Liver (tissue), 8 donors: ENCODE measurements at regions not wholly inside any gene's neighbourhood (a gene's known extent, or its start where the extent isn't known, plus 50 kb on each side); places are given as distances from the start of the nearest gene placed in this dataset.

Experiments used
- DNase-seq: peaks from one replicate; pipeline ENCODE4 v3.0.0-alpha.2; 2017; ENCODE audit warnings: low spot score
- H3K27ac ChIP-seq, 2 donors: one replicate each; pipeline ENCODE4 v1.7.0; 2013; ENCODE audit warnings: inconsistent platforms in 2 of 2, low read length in 2 of 2, control low read depth in 1 of 2, low read depth in 1 of 2, mild to moderate bottlenecking in 1 of 2
- H3K27me3 ChIP-seq, 4 donors: one replicate each; pipeline versions ENCODE4 v1.6.1 to v1.7.0; 2013; ENCODE audit warnings: low read length in 3 of 4, inconsistent platforms in 1 of 4, mild to moderate bottlenecking in 1 of 4, moderate library complexity in 1 of 4; ENCODE audit not compliant: control insufficient read depth in 4 of 4, insufficient read depth in 4 of 4
- H3K36me3 ChIP-seq, 4 donors: one replicate each; pipeline versions ENCODE4 v1.6.1 to v1.7.0; 2013; ENCODE audit warnings: low read length in 3 of 4, mild to moderate bottlenecking in 3 of 4, low read depth in 1 of 4, moderate library complexity in 1 of 4; ENCODE audit not compliant: control insufficient read depth in 4 of 4, insufficient read depth in 3 of 4
- H3K4me1 ChIP-seq, 4 donors: one replicate each; pipeline versions ENCODE4 v1.6.1 to v1.7.0; 2013; ENCODE audit warnings: low read length in 3 of 4, mild to moderate bottlenecking in 3 of 4, moderate library complexity in 1 of 4; ENCODE audit not compliant: control insufficient read depth in 4 of 4, insufficient read depth in 4 of 4
- H3K4me3 ChIP-seq, 3 donors: one replicate each; pipeline versions ENCODE4 v1.6.1 to v1.7.0; 2013; ENCODE audit warnings: low read length in 3 of 3, control low read depth in 1 of 3, low read depth in 1 of 3, mild to moderate bottlenecking in 1 of 3
- H3K9ac ChIP-seq, 2 donors: one replicate each; pipeline ENCODE4 v1.7.0; 2013; ENCODE audit warnings: low read length in 2 of 2, mild to moderate bottlenecking in 2 of 2, moderate library complexity in 2 of 2, control low read depth in 1 of 2, low read depth in 1 of 2
- H3K9me3 ChIP-seq, 4 donors: one replicate each; pipeline versions ENCODE4 v1.6.1 to v1.7.0; 2013; ENCODE audit warnings: low read length in 3 of 4; ENCODE audit not compliant: control insufficient read depth in 4 of 4
- ATF3 ChIP-seq: IDR thresholded peaks from 2 replicates; pipeline ENCODE4 v1.6.1; 2016; ENCODE audit warnings: antibody characterized with exemption
- CTCF ChIP-seq: fragments of 150-350 bp; IDR thresholded peaks from 2 replicates; pipeline ENCODE4 v1.5.1; 2017; ENCODE audit warnings: improper control_type of control experiment, low read depth, low read length; ENCODE audit not compliant: missing input control
- EGR1 ChIP-seq, 2 donors: IDR thresholded peaks; 2 replicates each; pipeline ENCODE4 v1.6.1; 2016 to 2018; ENCODE audit warnings: antibody characterized with exemption in 2 of 2, low read depth in 2 of 2
- FOXA1 ChIP-seq: IDR thresholded peaks from 2 replicates; pipeline ENCODE4 v1.6.1; 2016; ENCODE audit warnings: antibody characterized with exemption
- FOXA2 ChIP-seq: IDR thresholded peaks from 2 replicates; pipeline ENCODE4 v1.6.1; 2016; ENCODE audit warnings: antibody characterized with exemption
- GABPA ChIP-seq, 2 donors: IDR thresholded peaks in 1 of 2; conservative IDR thresholded peaks in 1 of 2; 2 replicates each; pipeline ENCODE4 v1.6.1; 2016; ENCODE audit warnings: antibody characterized with exemption in 2 of 2, mild to moderate bottlenecking in 1 of 2, moderate library complexity in 1 of 2
- HNF4A ChIP-seq, 2 donors: conservative IDR thresholded peaks; 2 replicates each; pipeline ENCODE4 v1.6.1; 2016; ENCODE audit warnings: antibody characterized with exemption in 2 of 2, mild to moderate bottlenecking in 2 of 2
- HNF4G ChIP-seq: IDR thresholded peaks from 2 replicates; pipeline ENCODE4 v1.6.1; 2016; ENCODE audit warnings: antibody characterized with exemption
- JUND ChIP-seq, 2 donors: IDR thresholded peaks; 2 replicates each; pipeline ENCODE4 v1.6.1; 2016; ENCODE audit warnings: antibody characterized with exemption in 2 of 2
- MAX ChIP-seq: IDR thresholded peaks from 2 replicates; pipeline ENCODE4 v1.6.1; 2016; ENCODE audit warnings: antibody characterized with exemption
- NR2F2 ChIP-seq: IDR thresholded peaks from 2 replicates; pipeline ENCODE4 v1.6.1; 2016; ENCODE audit warnings: antibody characterized with exemption
- RAD21 ChIP-seq, 2 donors: IDR thresholded peaks; 2 replicates each; pipeline ENCODE4 v1.6.1; 2016; ENCODE audit warnings: antibody characterized with exemption in 2 of 2, mild to moderate bottlenecking in 2 of 2
- REST ChIP-seq: IDR thresholded peaks from 2 replicates; pipeline ENCODE4 v1.6.1; 2016; ENCODE audit warnings: antibody characterized with exemption, mild to moderate bottlenecking
- RXRA ChIP-seq, 2 donors: IDR thresholded peaks; 2 replicates each; pipeline ENCODE4 v1.6.1; 2017 to 2018; ENCODE audit warnings: antibody characterized with exemption in 2 of 2, mild to moderate bottlenecking in 1 of 2
- SP1 ChIP-seq: IDR thresholded peaks from 2 replicates; pipeline ENCODE4 v1.6.1; 2018; ENCODE audit warnings: antibody characterized with exemption, mild to moderate bottlenecking
- TAF1 ChIP-seq: conservative IDR thresholded peaks from 2 replicates; pipeline ENCODE4 v1.6.1; 2016; ENCODE audit warnings: antibody characterized with exemption, mild to moderate bottlenecking
- YY1 ChIP-seq: IDR thresholded peaks from 2 replicates; pipeline ENCODE4 v1.6.1; 2016; ENCODE audit warnings: antibody characterized with exemption, mild to moderate bottlenecking
- ZBTB33 ChIP-seq: IDR thresholded peaks from 2 replicates; pipeline ENCODE4 v1.6.1; 2016; ENCODE audit warnings: antibody characterized with exemption
- WGBS: extraction: QIAGEN DNeasy Blood & Tissue Kit; methylation state at CpG from one replicate; pipeline ENCODE4 v1.1.7; 2013; 5-methylcytosine and 5-hydroxymethylcytosine counted together
- donor health status: healthy.
- donor health status: healthy.
- donor health status: healthy.
- donor health status: healthy.
- donor health status: healthy.

GRCh38 chrX:19179389-19179788 lies 57.1 kb upstream of the ADGRG2 start:
- 87% methylated on average over 5 of the region's 5 CpGs for WGBS
- Histone ChIP-seq H3K36me3 (no peaks in the 10 kb centered on the region), H3K9ac (no peak overlapping the region), H3K4me1 (no peaks in the 10 kb centered on the region), H3K27me3 (peaks cover 0 to 3% (median 0%) of the 10 kb centered on the region in 4 donors), H3K9me3 (no peaks in the 10 kb centered on the region), H3K27ac (no peak overlapping the region), H3K4me3 (no peak overlapping the region)
- TF ChIP-seq GABPA (IDR thresholded peaks at IDR 0.05 in 1 of 2, conservative IDR thresholded peaks at IDR 0.05 in 1 of 2) (no peak), HNF4A (conservative IDR thresholded peaks at IDR 0.05) (no peak), HNF4G (no peak), MAX (no peak), EGR1 (IDR thresholded peaks at IDR 0.05; ENCODE audit: low read depth in 2 of 2) (no peak), RAD21 (IDR thresholded peaks at IDR 0.05) (no peak), RXRA (IDR thresholded peaks at IDR 0.05) (no peak), FOXA2 (no peak), YY1 (no peak), REST (no peak)
- no peak for DNase-seq

- no peak for DNase-seq
- 86% methylated on average over 6 of the region's 6 CpGs for WGBS
- Histone ChIP-seq H3K9me3 (no peaks in the 10 kb centered on the region), H3K4me1 (no peaks in the 10 kb centered on the region), H3K27me3 (peaks cover 0 to 3% (median 0%) of the 10 kb centered on the region in 4 donors), H3K9ac (no peak overlapping the region), H3K27ac (no peak overlapping the region), H3K36me3 (no peaks in the 10 kb centered on the region), H3K4me3 (no peak overlapping the region)
- TF ChIP-seq FOXA1 (no peak), RXRA (IDR thresholded peaks at IDR 0.05) (no peak), JUND (IDR thresholded peaks at IDR 0.05) (no peak), TAF1 (no peak), HNF4A (conservative IDR thresholded peaks at IDR 0.05) (no peak), CTCF (no peak), SP1 (no peak), YY1 (no peak), MAX (no peak), GABPA (IDR thresholded peaks at IDR 0.05 in 1 of 2, conservative IDR thresholded peaks at IDR 0.05 in 1 of 2) (no peak), EGR1 (IDR thresholded peaks at IDR 0.05; ENCODE audit: low read depth in 2 of 2) (no peak), REST (no peak), ATF3 (no peak), RAD21 (IDR thresholded peaks at IDR 0.05) (no peak), ZBTB33 (no peak), HNF4G (no peak), NR2F2 (no peak)
These were observed 59.1 kb upstream of the ADGRG2 start for GRCh38 chrX:19181345-19181744.
